ENCODE measurements at regions not wholly inside any gene's neighbourhood (a gene's known extent, or its start where the extent isn't known, plus 50 kb on each side); places are given as distances from the start of the nearest gene placed in this dataset.

DNA sequence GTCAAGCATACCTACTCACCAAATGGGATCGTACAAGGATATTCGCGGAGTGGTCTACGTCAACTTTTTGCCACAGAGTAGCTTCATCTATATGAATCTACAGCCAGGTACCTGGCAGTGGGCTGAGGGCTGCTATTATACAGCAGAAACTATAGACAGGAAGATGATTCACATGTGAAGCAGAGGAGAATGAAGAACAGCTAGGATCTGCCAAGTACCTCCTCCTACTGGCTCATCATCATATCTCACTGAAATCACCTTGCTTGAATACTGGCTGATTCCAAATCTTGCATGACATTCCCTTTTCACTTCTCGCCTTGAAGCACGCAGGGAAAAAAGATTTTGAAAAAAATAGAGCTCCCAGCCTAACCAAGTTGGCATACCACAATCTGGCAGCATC lies 488.7 kb upstream of the NRSN1 start:
- FAIRE-seq (no peak), DNase-seq (no peak)
- TF ChIP-seq, protein P1, sequence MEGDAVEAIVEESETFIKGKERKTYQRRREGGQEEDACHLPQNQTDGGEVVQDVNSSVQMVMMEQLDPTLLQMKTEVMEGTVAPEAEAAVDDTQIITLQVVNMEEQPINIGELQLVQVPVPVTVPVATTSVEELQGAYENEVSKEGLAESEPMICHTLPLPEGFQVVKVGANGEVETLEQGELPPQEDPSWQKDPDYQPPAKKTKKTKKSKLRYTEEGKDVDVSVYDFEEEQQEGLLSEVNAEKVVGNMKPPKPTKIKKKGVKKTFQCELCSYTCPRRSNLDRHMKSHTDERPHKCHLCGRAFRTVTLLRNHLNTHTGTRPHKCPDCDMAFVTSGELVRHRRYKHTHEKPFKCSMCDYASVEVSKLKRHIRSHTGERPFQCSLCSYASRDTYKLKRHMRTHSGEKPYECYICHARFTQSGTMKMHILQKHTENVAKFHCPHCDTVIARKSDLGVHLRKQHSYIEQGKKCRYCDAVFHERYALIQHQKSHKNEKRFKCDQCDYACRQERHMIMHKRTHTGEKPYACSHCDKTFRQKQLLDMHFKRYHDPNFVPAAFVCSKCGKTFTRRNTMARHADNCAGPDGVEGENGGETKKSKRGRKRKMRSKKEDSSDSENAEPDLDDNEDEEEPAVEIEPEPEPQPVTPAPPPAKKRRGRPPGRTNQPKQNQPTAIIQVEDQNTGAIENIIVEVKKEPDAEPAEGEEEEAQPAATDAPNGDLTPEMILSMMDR (IDR thresholded peaks at IDR 0.05; ENCODE audit: borderline replicate concordance, extremely low read depth, insufficient read depth), result no peak
- Histone ChIP-seq H3K9ac (ENCODE audit: low read length in 3 of 3) (no peak overlapping the region), H3K9me3 (ENCODE audit: control insufficient read depth in 2 of 3, insufficient read depth in 1 of 3, low read length in 3 of 3) (no peaks in the 10 kb centered on the region), H3K27me3 (ENCODE audit: control insufficient read depth, insufficient read depth, low read length) (no peaks in the 10 kb centered on the region), H3K4me1 (ENCODE audit: control insufficient read depth in 2 of 3, insufficient read depth in 2 of 3, low read depth in 1 of 3, low read length in 3 of 3) (no peaks in the 10 kb centered on the region), H3K4me3 (ENCODE audit: low read length in 3 of 3) (no peak overlapping the region), H3K27ac (ENCODE audit: low read depth in 2 of 2, low read length in 2 of 2) (no peak overlapping the region), H3K36me3 (ENCODE audit: control insufficient read depth in 2 of 3, insufficient read depth in 3 of 3, low read length in 3 of 3) (no peaks in the 10 kb centered on the region)
- intact Hi-C loops (cut with DNase I), result no loop called here

DNA sequence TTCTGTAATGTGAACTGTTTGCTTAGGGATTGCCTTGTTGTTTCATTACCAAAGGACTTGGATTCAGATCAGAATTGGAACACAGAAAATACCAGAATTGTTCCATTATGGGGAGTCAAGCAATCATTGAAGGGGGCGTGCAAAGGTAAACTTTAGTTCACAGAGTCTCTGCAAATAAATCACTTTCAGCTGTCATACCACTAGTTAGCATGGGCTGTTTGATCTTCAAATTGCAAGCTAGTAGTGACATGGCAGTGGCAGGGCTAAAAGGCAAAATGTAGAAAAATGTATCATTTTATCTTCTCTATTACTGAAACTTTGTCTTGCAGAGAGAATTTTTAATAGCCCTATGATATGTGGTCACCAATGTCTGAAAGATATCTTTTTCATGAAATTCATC lies 483.2 kb upstream of the NRSN1 start:
- DNase-seq (peak in 2 of 5 donors; percentile 30 to 37), FAIRE-seq (no peak)
- TF ChIP-seq, protein P1 (IDR thresholded peaks at IDR 0.05; ENCODE audit: borderline replicate concordance, extremely low read depth, insufficient read depth), result no peak
- no peaks in the 10 kb centered on the region for H3K4me1 ChIP-seq (ENCODE audit: control insufficient read depth in 2 of 3, insufficient read depth in 2 of 3, low read depth in 1 of 3, low read length in 3 of 3)
- H3K4me3 ChIP-seq (ENCODE audit: low read length in 3 of 3), result no peak overlapping the region
- no peaks in the 10 kb centered on the region for H3K27me3 ChIP-seq (ENCODE audit: control insufficient read depth, insufficient read depth, low read length)
- H3K9ac ChIP-seq (ENCODE audit: low read length in 3 of 3), result no peak overlapping the region
- no peaks in the 10 kb centered on the region for H3K36me3 ChIP-seq (ENCODE audit: control insufficient read depth in 2 of 3, insufficient read depth in 3 of 3, low read length in 3 of 3)
- no peaks in the 10 kb centered on the region for H3K9me3 ChIP-seq (ENCODE audit: control insufficient read depth in 2 of 3, insufficient read depth in 1 of 3, low read length in 3 of 3)
- no peak overlapping the region for H3K27ac ChIP-seq (ENCODE audit: low read depth in 2 of 2, low read length in 2 of 2)
- intact Hi-C loops (cut with DNase I), result no loop called here

DNA sequence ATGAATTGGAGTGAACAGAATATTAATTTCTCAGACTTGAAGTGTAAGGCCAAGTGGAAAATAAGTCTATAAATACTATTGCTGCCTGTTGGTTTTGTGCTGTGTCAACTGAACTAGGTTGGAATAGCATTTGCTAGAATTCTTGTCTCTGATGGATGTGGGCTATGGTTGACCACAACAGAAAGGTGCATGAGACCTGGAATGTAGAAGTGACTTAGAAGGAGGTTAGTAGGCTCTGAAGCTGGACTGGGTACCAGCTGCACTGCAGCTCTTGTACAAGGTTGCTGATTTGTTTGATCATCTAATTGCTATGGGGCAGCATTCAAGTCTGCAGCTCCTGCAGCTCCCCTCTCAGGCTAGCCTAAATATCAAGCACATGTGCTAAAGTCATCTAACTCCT lies 479.0 kb upstream of the NRSN1 start:
- FAIRE-seq (no peak), DNase-seq (no peak)
- Histone ChIP-seq H3K36me3 (ENCODE audit: control insufficient read depth in 2 of 3, insufficient read depth in 3 of 3, low read length in 3 of 3) (no peaks in the 10 kb centered on the region), H3K4me1 (ENCODE audit: control insufficient read depth in 2 of 3, insufficient read depth in 2 of 3, low read depth in 1 of 3, low read length in 3 of 3) (no peaks in the 10 kb centered on the region), H3K27me3 (ENCODE audit: control insufficient read depth, insufficient read depth, low read length) (no peaks in the 10 kb centered on the region), H3K4me3 (ENCODE audit: low read length in 3 of 3) (no peak overlapping the region), H3K27ac (ENCODE audit: low read depth in 2 of 2, low read length in 2 of 2) (no peak overlapping the region), H3K9ac (ENCODE audit: low read length in 3 of 3) (no peak overlapping the region), H3K9me3 (ENCODE audit: control insufficient read depth in 2 of 3, insufficient read depth in 1 of 3, low read length in 3 of 3) (no peaks in the 10 kb centered on the region)
- intact Hi-C loops (cut with DNase I), result no loop called here
- TF ChIP-seq, protein P1 (IDR thresholded peaks at IDR 0.05; ENCODE audit: borderline replicate concordance, extremely low read depth, insufficient read depth), result no peak

DNA sequence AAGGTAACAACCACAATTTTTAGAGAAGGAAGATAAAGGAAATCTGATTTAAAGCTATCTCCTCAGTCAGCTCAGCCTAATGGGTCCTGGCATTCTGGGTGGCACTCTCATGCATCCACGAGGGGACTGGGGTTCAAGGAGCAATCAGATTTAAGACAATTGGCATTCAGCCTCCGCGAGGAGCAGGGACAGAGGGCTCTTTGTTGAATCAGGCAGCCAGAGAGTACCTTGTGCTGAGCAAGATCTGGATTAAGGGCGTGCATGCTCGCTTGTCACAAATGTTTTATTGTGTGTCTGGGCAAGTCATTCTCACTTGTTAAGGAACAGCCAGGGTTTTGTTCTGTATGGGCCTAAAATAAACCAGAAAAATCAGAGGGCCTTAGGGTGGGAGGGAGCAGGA lies 475.3 kb upstream of the NRSN1 start:
- no peak for FAIRE-seq
- Histone ChIP-seq H3K9me3 (ENCODE audit: control insufficient read depth in 2 of 3, insufficient read depth in 1 of 3, low read length in 3 of 3) (no peaks in the 10 kb centered on the region), H3K9ac (ENCODE audit: low read length in 3 of 3) (no peak overlapping the region), H3K4me3 (ENCODE audit: low read length in 3 of 3) (no peak overlapping the region), H3K4me1 (ENCODE audit: control insufficient read depth in 2 of 3, insufficient read depth in 2 of 3, low read depth in 1 of 3, low read length in 3 of 3) (peaks cover 0 to 7% (median 0%) of the 10 kb centered on the region in 3 donors), H3K27me3 (ENCODE audit: control insufficient read depth, insufficient read depth, low read length) (no peaks in the 10 kb centered on the region), H3K27ac (ENCODE audit: low read depth in 2 of 2, low read length in 2 of 2) (no peak overlapping the region), H3K36me3 (ENCODE audit: control insufficient read depth in 2 of 3, insufficient read depth in 3 of 3, low read length in 3 of 3) (no peaks in the 10 kb centered on the region)
- peak in 1 of 5 donors; percentile 34 for DNase-seq
- TF ChIP-seq, protein P1 (IDR thresholded peaks at IDR 0.05; ENCODE audit: borderline replicate concordance, extremely low read depth, insufficient read depth), result no peak
- intact Hi-C loops (cut with DNase I), result no loop called here
